ENCODE measurements at regions not wholly inside any gene's neighbourhood (a gene's known extent, or its start where the extent isn't known, plus 50 kb on each side); places are given as distances from the start of the nearest gene placed in this dataset.
"Not testable (repeated sequence)": the region's sequence is repeated elsewhere in the genome, so short reads cannot be mapped to it uniquely, and the experiment has no call there.

GRCh38 chr3:135649361-135649760 lies 316.2 kb upstream of the PPP2R3A start:
- DNase-seq (ENCODE audit: low read depth) = no peak
- TF ChIP-seq CTCF (IDR thresholded peaks at IDR 0.05; ENCODE audit: insufficient read depth, low read length, severe bottlenecking) = no peak
- Histone ChIP-seq H3K27me3 (ENCODE audit: control insufficient read depth, insufficient read depth, low read length) (no peaks in the 10 kb centered on the region), H3K36me3 (ENCODE audit: control insufficient read depth, insufficient read depth, low read length) (no peaks in the 10 kb centered on the region), H3K4me3 (ENCODE audit: low read depth, low read length) (no peak overlapping the region)
- no peak for FAIRE-seq

- H3K4me3 ChIP-seq (ENCODE audit: low read depth, low read length) = no peak overlapping the region
- no peak for DNase-seq (ENCODE audit: low read depth)
- TF ChIP-seq CTCF (IDR thresholded peaks at IDR 0.05; ENCODE audit: insufficient read depth, low read length, severe bottlenecking) = no peak
- H3K36me3 ChIP-seq (ENCODE audit: control insufficient read depth, insufficient read depth, low read length) = no peaks in the 10 kb centered on the region
- H3K27me3 ChIP-seq (ENCODE audit: control insufficient read depth, insufficient read depth, low read length) = no peaks in the 10 kb centered on the region
- no peak for FAIRE-seq
These were observed 315.2 kb upstream of the PPP2R3A start for GRCh38 chr3:135650309-135650708.

- FAIRE-seq = no peak
- TF ChIP-seq CTCF (IDR thresholded peaks at IDR 0.05; ENCODE audit: insufficient read depth, low read length, severe bottlenecking) = no peak
These were observed 313.1 kb upstream of the PPP2R3A start for GRCh38 chr3:135652388-135652787.

GRCh38 chr3:135655328-135655727 lies 310.2 kb upstream of the PPP2R3A start:
- Histone ChIP-seq H3K4me3 (ENCODE audit: low read depth, low read length) (no peak overlapping the region), H3K36me3 (ENCODE audit: control insufficient read depth, insufficient read depth, low read length) (no peaks in the 10 kb centered on the region), H3K27me3 (ENCODE audit: control insufficient read depth, insufficient read depth, low read length) (no peaks in the 10 kb centered on the region)
- FAIRE-seq = no peak
- no peak for DNase-seq (ENCODE audit: low read depth)
- no peak for TF ChIP-seq CTCF (IDR thresholded peaks at IDR 0.05; ENCODE audit: insufficient read depth, low read length, severe bottlenecking)

More at GRCh38 chr3:135652388-135652787, 313.1 kb upstream of the PPP2R3A start:
- H3K27me3 ChIP-seq (ENCODE audit: control insufficient read depth, insufficient read depth, low read length) = no peaks in the 10 kb centered on the region
- no peaks in the 10 kb centered on the region for H3K36me3 ChIP-seq (ENCODE audit: control insufficient read depth, insufficient read depth, low read length)
- no peak for DNase-seq (ENCODE audit: low read depth)
- H3K4me3 ChIP-seq (ENCODE audit: low read depth, low read length) = no peak overlapping the region

GRCh38 chr3:135658451-135658850 lies 307.1 kb upstream of the PPP2R3A start:
- not testable (repeated sequence) for FAIRE-seq

GRCh38 chr3:135667061-135667460 lies 298.5 kb upstream of the PPP2R3A start:
- no peak for TF ChIP-seq CTCF (IDR thresholded peaks at IDR 0.05; ENCODE audit: insufficient read depth, low read length, severe bottlenecking)

More at GRCh38 chr3:135658451-135658850, 307.1 kb upstream of the PPP2R3A start:
- DNase-seq (ENCODE audit: low read depth); H3K36me3 ChIP-seq (ENCODE audit: control insufficient read depth, insufficient read depth, low read length); H3K27me3 ChIP-seq (ENCODE audit: control insufficient read depth, insufficient read depth, low read length); H3K4me3 ChIP-seq (ENCODE audit: low read depth, low read length): not testable (repeated sequence)

More at GRCh38 chr3:135667061-135667460, 298.5 kb upstream of the PPP2R3A start:
- Histone ChIP-seq H3K36me3 (ENCODE audit: control insufficient read depth, insufficient read depth, low read length) (no peaks in the 10 kb centered on the region), H3K27me3 (ENCODE audit: control insufficient read depth, insufficient read depth, low read length) (no peaks in the 10 kb centered on the region), H3K4me3 (ENCODE audit: low read depth, low read length) (no peak overlapping the region)
- FAIRE-seq (no peak), DNase-seq (ENCODE audit: low read depth) (no peak)
